B cell (primary cell): ENCODE measurements at regions not wholly inside any gene's neighbourhood (a gene's known extent, or its start where the extent isn't known, plus 50 kb on each side); places are given as distances from the start of the nearest gene placed in this dataset.

Experiments
- EZH2 ChIP-seq: IDR thresholded peaks from 2 replicates; pipeline ENCODE4 v1.6.1; 2012; ENCODE audit warnings: borderline replicate concordance, low read depth, mild to moderate bottlenecking, moderate library complexity, low read length; ENCODE audit not compliant: insufficient read depth, poor library complexity, severe bottlenecking
- TF ChIP-seq, protein P1 (sequence below): fragments of 200-600 bp; IDR thresholded peaks from one replicate; pipeline ENCODE4 v1.8.0; 2022; ENCODE audit warnings: antibody characterized with exemption, mild to moderate bottlenecking

DNA sequence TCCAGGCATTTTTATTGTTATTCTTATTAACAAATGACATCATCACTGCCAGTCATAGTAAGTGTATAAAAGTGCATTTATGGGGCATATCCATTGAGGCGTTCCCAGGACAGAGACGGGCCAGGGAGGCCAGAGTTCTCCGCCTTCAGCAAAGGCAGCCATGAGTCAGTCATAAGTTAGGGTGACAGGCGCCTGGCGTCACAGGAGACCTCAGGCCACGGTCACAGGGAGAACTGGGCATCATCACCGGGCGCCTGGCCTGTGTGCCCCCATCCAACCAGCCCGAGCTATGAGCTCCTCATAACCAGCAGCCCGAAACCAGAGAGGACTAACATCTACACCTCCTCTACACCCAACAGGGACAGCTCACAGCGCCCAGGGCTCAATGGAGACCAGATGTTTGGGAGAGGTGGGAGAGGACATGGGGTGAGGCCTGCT is 259.2 kb downstream of the DLL1 start:
- TF ChIP-seq, protein P1, sequence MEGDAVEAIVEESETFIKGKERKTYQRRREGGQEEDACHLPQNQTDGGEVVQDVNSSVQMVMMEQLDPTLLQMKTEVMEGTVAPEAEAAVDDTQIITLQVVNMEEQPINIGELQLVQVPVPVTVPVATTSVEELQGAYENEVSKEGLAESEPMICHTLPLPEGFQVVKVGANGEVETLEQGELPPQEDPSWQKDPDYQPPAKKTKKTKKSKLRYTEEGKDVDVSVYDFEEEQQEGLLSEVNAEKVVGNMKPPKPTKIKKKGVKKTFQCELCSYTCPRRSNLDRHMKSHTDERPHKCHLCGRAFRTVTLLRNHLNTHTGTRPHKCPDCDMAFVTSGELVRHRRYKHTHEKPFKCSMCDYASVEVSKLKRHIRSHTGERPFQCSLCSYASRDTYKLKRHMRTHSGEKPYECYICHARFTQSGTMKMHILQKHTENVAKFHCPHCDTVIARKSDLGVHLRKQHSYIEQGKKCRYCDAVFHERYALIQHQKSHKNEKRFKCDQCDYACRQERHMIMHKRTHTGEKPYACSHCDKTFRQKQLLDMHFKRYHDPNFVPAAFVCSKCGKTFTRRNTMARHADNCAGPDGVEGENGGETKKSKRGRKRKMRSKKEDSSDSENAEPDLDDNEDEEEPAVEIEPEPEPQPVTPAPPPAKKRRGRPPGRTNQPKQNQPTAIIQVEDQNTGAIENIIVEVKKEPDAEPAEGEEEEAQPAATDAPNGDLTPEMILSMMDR = no peak
- no peak for TF ChIP-seq EZH2
